Inflammatory macrophage (primary cell): ENCODE measurements at regions not wholly inside any gene's neighbourhood (a gene's known extent, or its start where the extent isn't known, plus 50 kb on each side); places are given as distances from the start of the nearest gene placed in this dataset.
A peak's percentile ranks its signal among the peaks of the same experiment; 100 is the strongest.
"Not testable (repeated sequence)": the region's sequence is repeated elsewhere in the genome, so short reads cannot be mapped to it uniquely, and the experiment has no call there.

ENCODE experiments used
- DNase-seq, 2 donors: peaks; one replicate each; pipeline ENCODE4 v3.0.0-alpha.2; 2020 to 2022

- DNase-seq: no peak
These were observed 118.3 kb downstream of the EXOC5 start for GRCh38 chr14:57150449-57150848.

DNA sequence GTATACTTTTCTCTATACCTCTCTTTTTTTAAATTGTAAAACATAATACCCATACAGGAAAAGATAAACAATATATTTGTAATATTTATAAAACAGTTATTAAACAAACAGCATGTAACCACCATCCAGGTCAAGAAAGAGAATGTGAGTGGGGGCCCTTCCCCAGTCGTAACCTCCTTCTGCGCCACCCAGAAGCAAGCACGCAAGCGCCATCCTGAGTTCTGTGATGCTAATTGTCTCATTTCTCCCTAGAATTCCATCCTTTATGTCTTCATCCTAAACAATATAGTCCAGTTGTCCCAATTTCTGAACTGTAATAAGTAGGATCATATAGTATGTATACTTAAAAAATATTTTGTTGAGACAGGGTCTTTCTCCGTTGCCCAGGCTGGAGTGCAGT, 129.5 kb downstream of the EXOC5 start:
- no peak for DNase-seq

DNA sequence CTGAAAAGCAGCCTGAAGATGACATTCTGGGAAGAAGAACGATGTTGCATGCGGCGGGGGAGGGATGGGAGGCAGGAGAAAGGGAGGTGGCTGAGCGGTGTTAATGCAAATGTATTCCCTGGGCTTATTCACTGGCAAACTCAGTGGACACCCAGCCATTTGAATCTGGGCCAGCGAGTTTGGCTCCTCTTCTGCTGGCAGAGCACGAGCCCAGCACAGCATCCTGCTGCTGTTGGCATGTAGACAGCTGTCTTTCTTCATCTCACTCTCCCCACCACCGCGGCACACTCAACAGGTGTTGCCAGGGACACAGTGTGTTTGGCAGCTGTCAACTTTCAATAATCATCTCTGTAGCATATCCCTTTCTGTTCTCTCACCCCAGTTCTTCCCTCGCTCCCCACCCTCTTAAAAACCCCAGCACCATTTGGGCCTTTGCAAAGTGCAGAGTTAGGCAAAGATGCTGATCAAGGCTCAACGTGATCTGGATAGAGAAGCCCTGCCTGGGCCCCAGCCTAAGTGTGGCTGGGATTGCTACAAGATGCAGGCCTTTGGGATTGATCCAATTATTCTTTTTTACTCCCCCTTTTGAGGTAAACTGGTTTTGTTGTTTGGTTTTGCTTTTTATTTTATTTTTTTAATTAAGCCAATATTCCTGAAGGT, 131.9 kb downstream of the EXOC5 start:
- no peak for DNase-seq

- DNase-seq: not testable (repeated sequence)
These were observed 140.9 kb downstream of the EXOC5 start for GRCh38 chr14:57127809-57128208.

DNA sequence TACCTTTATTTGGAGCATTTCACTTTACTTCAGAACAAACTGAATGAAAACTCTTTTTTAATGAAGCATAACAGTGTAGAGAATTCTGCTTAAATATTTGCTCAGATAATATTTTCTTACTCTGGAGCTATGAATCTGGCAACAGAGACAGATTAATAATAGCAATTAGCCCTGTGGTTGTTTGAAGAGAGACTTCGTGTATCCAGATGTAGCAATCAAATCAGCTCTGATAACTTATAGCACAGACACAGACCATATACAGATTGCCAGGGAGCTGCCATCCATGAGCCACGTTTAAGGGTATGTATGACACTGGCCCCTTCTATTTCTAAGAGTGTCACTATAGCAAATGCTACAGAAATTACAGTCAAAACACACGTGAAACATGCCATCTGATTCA, 146.6 kb downstream of the EXOC5 start:
- DNase-seq: no peak

DNA sequence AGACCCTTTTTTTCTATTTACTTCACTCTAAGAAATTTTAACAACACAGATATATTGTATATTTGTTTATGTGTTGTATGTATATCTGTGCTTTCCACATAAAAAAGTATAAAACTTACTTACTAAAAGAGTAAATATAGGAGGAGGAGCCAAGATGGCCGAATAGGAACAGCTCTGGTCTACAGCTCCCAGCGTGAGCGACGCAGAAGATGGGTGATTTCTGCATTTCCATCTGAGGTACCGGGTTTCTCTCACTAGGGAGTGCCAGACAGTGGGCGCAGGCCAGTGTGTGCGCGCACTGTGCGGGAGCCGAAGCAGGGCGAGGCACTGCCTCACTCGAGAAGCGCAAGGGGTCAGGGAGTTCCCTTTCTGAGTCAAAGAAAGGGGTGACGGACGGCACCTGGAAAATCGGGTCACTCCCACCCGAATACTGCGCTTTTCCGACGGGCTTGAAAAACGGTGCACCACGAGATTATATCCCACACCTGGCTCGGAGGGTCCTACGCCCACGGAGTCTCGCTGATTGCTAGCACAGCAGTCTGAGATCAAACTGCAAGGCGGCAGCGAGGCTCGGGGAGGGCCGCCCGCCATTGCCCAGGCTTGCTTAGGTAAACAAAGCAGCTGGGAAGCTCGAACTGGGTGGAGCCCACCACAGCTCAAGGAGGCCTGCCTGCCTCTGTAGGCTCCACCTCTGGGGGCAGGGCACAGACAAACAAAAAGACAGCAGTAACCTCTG, 156.5 kb downstream of the EXOC5 start:
- DNase-seq: not testable (repeated sequence)

GRCh38 chr14:57110411-57110810, 158.3 kb downstream of the EXOC5 start:
- DNase-seq: not testable (repeated sequence)

DNA sequence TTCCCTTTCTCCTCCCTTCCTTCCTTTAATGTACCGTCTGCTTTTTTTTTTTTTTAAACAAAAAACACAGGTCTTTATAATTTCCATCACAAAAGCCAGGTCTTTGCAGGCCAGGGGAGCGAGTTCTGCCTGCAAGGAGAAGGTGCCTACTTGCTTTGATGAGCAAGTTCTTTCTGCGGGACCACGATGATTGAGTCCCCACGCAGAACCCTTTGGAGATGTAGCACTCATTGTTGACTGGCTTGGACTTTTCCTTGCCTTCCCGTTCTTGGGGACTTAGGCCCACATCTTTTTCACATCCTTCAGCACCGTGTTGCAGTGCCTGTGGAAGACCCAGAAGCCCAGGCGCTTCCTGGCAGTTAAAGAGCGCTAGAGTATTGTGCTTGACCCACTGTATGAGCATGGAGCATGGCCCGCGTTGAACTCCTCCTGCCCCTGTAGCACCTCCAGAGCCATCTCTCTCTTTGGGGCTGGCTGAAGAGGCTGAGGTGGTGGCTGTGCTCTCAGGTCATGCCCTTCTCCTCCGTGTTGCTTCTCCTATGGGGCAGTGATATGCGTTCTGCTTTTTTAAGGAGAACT, 177.6 kb downstream of the EXOC5 start:
- no peak for DNase-seq

- no peak for DNase-seq
These were observed 178.8 kb downstream of the EXOC5 start for GRCh38 chr14:57089901-57090300.

DNA sequence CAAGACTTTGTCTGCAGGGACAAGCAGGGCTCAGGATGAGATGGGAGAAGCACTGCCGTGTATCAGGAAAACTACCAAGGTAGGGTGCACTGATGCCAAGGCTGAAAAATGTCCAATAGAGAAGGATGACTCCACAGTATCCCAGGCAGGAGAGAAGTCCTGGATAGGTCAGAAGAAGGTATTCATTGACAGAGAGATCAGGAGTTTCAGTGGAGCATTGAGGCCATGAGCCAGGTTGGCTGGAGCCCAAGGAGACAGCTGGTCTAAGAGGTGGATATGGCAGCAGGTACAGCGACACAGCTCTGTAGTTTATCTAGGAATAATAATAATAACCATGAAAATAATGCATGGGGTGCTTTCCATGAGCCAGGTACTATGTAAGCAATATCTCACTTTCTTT, 180.9 kb downstream of the EXOC5 start:
- DNase-seq: no peak

GRCh38 chr14:57086271-57087162, 182.2 kb downstream of the EXOC5 start:
- DNase-seq: no peak

- DNase-seq: no peak
These were observed 182.9 kb downstream of the EXOC5 start for GRCh38 chr14:57085801-57086200.

DNA sequence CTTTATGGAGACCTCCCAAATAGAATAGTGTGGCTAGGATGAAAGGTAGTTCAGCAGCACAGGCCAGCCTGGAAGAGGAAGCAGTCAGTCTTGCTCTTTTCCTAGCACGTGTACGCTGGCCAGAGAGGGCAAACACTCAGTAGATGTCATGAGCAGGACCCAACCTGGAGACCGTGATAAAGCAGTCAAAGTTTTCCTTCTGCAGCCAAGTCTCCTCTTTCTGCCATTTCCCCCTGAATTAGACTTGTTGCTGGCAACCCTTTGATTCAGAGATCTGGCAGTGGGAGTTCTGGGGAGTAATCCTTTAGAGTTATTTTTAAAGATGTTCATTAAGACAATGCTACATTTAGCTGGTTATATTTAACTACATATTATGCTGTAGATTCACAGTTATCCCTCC, 183.7 kb downstream of the EXOC5 start:
- DNase-seq: no peak

- no peak for DNase-seq
These were observed 188.0 kb downstream of the EXOC5 start for GRCh38 chr14:57080691-57081090.

DNA sequence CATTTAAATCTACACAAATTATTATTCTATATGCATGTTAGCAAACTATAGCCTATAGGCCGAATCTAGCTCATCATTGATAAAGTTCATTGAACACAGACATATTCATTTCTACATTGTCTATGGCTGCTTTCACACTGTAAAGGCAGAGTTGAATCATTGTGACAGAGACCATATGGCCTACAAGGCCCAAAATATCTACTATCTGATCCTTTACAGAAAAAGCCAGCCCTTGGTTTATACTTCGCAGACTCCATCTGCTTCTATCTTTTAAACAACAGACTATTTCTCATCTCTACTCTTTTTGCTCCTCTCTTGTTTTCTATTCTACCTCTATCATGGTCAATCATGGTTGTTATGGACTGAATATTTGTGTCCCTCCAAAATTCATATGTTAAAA, 190.7 kb downstream of the EXOC5 start:
- no peak for DNase-seq

- DNase-seq: no peak
These were observed 194.7 kb downstream of the EXOC5 start for GRCh38 chr14:57073986-57074385.

GRCh38 chr14:57071639-57072038, 197.1 kb downstream of the EXOC5 start:
- no peak for DNase-seq

GRCh38 chr14:57069702-57070101, 199.0 kb downstream of the EXOC5 start:
- no peak for DNase-seq

DNA sequence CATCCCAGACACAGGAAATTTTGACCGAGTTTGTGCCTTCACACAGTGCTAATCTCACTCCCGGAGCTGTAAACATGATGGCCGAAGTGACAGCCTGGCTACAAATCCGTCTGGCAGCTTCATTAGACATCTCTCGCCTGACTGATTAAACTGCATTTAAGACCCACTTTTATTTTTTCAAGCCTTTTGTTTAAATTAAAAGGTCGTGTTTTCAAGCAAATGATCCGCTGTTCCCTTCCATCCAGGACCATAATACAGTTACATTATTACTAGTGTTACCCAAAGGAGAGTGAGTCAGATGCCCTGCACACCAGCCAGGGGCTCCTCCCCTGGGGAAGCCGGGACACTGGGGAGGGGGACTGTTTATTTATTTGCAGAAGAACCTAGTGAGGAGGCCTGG, 200.2 kb downstream of the EXOC5 start:
- DNase-seq: no peak

DNA sequence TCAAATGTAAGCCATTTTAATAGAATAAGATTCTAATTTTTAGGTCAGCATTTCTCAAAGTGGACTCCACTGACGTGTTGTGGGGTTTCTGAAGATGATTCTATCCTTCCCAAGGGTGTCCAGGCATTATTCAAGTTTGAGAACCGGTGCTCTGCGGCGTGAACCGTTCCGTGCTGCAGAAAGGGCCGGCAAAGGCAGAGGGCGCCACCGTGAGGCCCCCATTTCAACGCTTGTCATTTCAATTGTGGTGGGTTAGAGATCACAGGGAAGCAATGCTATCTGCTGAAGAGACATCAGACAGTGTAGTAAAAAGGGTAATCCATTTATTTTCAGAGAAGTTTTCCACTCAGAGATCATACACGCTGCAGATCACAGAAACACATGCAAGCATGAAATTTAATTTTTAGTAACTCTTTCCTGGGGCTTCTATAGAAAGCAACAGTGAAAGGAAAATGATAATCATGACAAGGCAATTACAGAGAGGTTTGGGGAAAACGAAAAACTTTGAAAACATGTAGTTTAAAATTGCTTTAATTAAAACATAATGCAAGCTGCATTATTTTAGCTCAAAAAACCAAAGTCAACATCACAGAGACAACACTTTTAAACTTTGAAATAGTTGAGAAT, 201.7 kb downstream of the EXOC5 start:
- DNase-seq: peak in 1 of 2 donors; percentile 2

GRCh38 chr14:57066463-57066862, 202.2 kb downstream of the EXOC5 start:
- no peak for DNase-seq

DNA sequence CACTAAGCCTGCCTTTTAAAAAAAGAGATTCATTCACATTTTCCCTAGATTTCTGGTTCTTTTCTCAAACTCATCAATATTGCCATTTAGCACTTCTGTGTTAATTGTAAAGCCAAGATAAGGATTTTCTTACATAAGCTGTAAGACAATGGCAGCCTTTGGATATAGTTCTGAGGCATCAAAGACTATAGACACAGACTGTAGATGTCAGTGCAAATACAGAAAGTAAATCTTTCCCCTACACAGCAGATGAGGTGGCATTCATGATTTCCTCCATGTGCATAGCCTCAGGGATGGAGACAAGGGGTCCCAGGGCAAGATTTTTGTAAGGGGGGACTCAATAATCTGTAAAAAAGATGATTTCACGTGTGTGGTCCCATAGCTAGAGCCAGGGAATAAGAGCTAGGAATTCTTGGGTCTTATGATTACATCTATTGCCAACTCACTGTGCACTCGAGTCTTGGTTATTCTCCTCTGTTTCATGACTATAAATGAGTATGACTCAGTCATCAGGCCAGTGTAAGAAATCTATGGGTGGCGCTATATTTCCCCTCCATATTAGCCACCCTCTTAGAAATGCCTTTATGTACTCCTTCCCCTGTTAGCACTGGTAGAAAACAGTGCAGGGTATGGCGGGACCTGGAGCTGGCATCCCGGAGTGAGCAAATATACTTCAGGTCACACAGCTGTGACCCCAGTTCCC, 207.5 kb downstream of the EXOC5 start:
- no peak for DNase-seq
